ENCODE measurements at regions not wholly inside any gene's neighbourhood (a gene's known extent, or its start where the extent isn't known, plus 50 kb on each side); places are given as distances from the start of the nearest gene placed in this dataset.

GRCh38 chr20:17097603-17098002, 129.2 kb upstream of the PCSK2 start:
- no peak for DNase-seq (ENCODE audit: low read depth in 2 of 3, low spot score in 1 of 3)

- DNase-seq (ENCODE audit: low read depth in 2 of 3, low spot score in 1 of 3), result no peak
These were observed 126.3 kb upstream of the PCSK2 start for GRCh38 chr20:17100506-17100905.

- DNase-seq (ENCODE audit: low read depth in 2 of 3, low spot score in 1 of 3), result no peak
These were observed 119.7 kb upstream of the PCSK2 start for GRCh38 chr20:17107127-17107526.

- DNase-seq (ENCODE audit: low read depth in 2 of 3, low spot score in 1 of 3), result no peak
These were observed 117.9 kb upstream of the PCSK2 start for GRCh38 chr20:17108896-17109295.

- DNase-seq (ENCODE audit: low read depth in 2 of 3, low spot score in 1 of 3), result no peak
These were observed 117.5 kb upstream of the PCSK2 start for GRCh38 chr20:17109307-17109706.

- no peak for DNase-seq (ENCODE audit: low read depth in 2 of 3, low spot score in 1 of 3)
These were observed 98.6 kb upstream of the PCSK2 start for GRCh38 chr20:17128206-17128605.

GRCh38 chr20:17129089-17129488, 97.8 kb upstream of the PCSK2 start:
- no peak for DNase-seq (ENCODE audit: low read depth in 2 of 3, low spot score in 1 of 3)

GRCh38 chr20:17137692-17138091, 89.1 kb upstream of the PCSK2 start:
- no peak for DNase-seq (ENCODE audit: low read depth in 2 of 3, low spot score in 1 of 3)

GRCh38 chr20:17138237-17138636, 88.6 kb upstream of the PCSK2 start:
- no peak for DNase-seq (ENCODE audit: low read depth in 2 of 3, low spot score in 1 of 3)

GRCh38 chr20:17140894-17141293, 85.9 kb upstream of the PCSK2 start:
- no peak for DNase-seq (ENCODE audit: low read depth in 2 of 3, low spot score in 1 of 3)

GRCh38 chr20:17141568-17141967, 85.3 kb upstream of the PCSK2 start:
- no peak for DNase-seq (ENCODE audit: low read depth in 2 of 3, low spot score in 1 of 3)

- no peak for DNase-seq (ENCODE audit: low read depth in 2 of 3, low spot score in 1 of 3)
These were observed 84.2 kb upstream of the PCSK2 start for GRCh38 chr20:17142666-17143065.

- no peak for DNase-seq (ENCODE audit: low read depth in 2 of 3, low spot score in 1 of 3)
These were observed 76.0 kb upstream of the PCSK2 start for GRCh38 chr20:17150858-17151257.

- DNase-seq (ENCODE audit: low read depth in 2 of 3, low spot score in 1 of 3), result no peak
These were observed 71.4 kb upstream of the PCSK2 start for GRCh38 chr20:17155401-17155800.

GRCh38 chr20:17158701-17159100, 68.1 kb upstream of the PCSK2 start:
- no peak for DNase-seq (ENCODE audit: low read depth in 2 of 3, low spot score in 1 of 3)

GRCh38 chr20:17161673-17162481, 65.0 kb upstream of the PCSK2 start:
- no peak for DNase-seq (ENCODE audit: low read depth in 2 of 3, low spot score in 1 of 3)

GRCh38 chr20:17168026-17168612, 58.7 kb upstream of the PCSK2 start:
- no peak for DNase-seq (ENCODE audit: low read depth in 2 of 3, low spot score in 1 of 3)

GRCh38 chr20:17169585-17170136, 57.2 kb upstream of the PCSK2 start:
- no peak for DNase-seq (ENCODE audit: low read depth in 2 of 3, low spot score in 1 of 3)

GRCh38 chr20:17171746-17172280, 55.0 kb upstream of the PCSK2 start:
- no peak for DNase-seq (ENCODE audit: low read depth in 2 of 3, low spot score in 1 of 3)

- DNase-seq (ENCODE audit: low read depth in 2 of 3, low spot score in 1 of 3), result no peak
These were observed 53.9 kb upstream of the PCSK2 start for GRCh38 chr20:17172836-17173516.
